Fibroblast of villous mesenchyme (primary cell): ENCODE measurements at regions not wholly inside any gene's neighbourhood (a gene's known extent, or its start where the extent isn't known, plus 50 kb on each side); places are given as distances from the start of the nearest gene placed in this dataset.

Experiments
- DNase-seq: peaks from one replicate; pipeline ENCODE4 v3.0.0-alpha.2; 2010; ENCODE audit warnings: low read depth
- H3K4me3 ChIP-seq: 2 replicates; pipeline ENCODE4 v1.5.1; 2011; ENCODE audit warnings: low read depth, mild to moderate bottlenecking, low read length
- CTCF ChIP-seq: IDR thresholded peaks from 2 replicates; pipeline ENCODE4 v1.5.1; 2012; ENCODE audit warnings: low read depth, mild to moderate bottlenecking, low read length; ENCODE audit not compliant: insufficient read depth

- no peak overlapping the region for H3K4me3 ChIP-seq
- DNase-seq = no peak
- TF ChIP-seq CTCF = no peak
Measured at GRCh38 chr16:50941681-50942080, 199.8 kb downstream of the CYLD start.

GRCh38 chr16:50940275-50940854, 198.5 kb downstream of the CYLD start:
- DNase-seq = no peak
- no peak for TF ChIP-seq CTCF
- no peak overlapping the region for H3K4me3 ChIP-seq

- DNase-seq = no peak
- H3K4me3 ChIP-seq = no peak overlapping the region
- no peak for TF ChIP-seq CTCF
Measured at GRCh38 chr16:50939356-50939755, 197.5 kb downstream of the CYLD start.

- TF ChIP-seq CTCF = no peak
- DNase-seq = no peak
- no peak overlapping the region for H3K4me3 ChIP-seq
Measured at GRCh38 chr16:50938932-50939331, 197.0 kb downstream of the CYLD start.

- DNase-seq = no peak
- no peak overlapping the region for H3K4me3 ChIP-seq
- TF ChIP-seq CTCF = no peak
Measured at GRCh38 chr16:50933262-50933661, 191.4 kb downstream of the CYLD start.

- no peak for TF ChIP-seq CTCF
- no peak for DNase-seq
- no peak overlapping the region for H3K4me3 ChIP-seq
Measured at GRCh38 chr16:50932348-50932935, 190.6 kb downstream of the CYLD start.

GRCh38 chr16:50928065-50928464, 186.2 kb downstream of the CYLD start:
- no peak overlapping the region for H3K4me3 ChIP-seq

More at GRCh38 chr16:50928065-50928464, 186.2 kb downstream of the CYLD start:
- no peak for DNase-seq
- TF ChIP-seq CTCF = no peak
